Loucy (cell line): ENCODE measurements at regions not wholly inside any gene's neighbourhood (a gene's known extent, or its start where the extent isn't known, plus 50 kb on each side); places are given as distances from the start of the nearest gene placed in this dataset.

ENCODE experiments used
- EZH2phosphoT487 ChIP-seq: fragments of 200-600 bp; IDR thresholded peaks from 2 replicates; pipeline ENCODE4 v1.6.1; 2018; ENCODE audit warnings: antibody characterized with exemption, mild to moderate bottlenecking, moderate library complexity, borderline replicate concordance
- TF ChIP-seq, protein P1 (sequence below): fragments of 200-600 bp; sonication (generic); conservative IDR thresholded peaks from 2 replicates; pipeline ENCODE4 v1.5.1; 2014; ENCODE audit warnings: mild to moderate bottlenecking, antibody characterized with exemption, low read length

GRCh38 chr17:56057869-56058268, 95.4 kb upstream of the ANKFN1 start:
- TF ChIP-seq, protein P1, sequence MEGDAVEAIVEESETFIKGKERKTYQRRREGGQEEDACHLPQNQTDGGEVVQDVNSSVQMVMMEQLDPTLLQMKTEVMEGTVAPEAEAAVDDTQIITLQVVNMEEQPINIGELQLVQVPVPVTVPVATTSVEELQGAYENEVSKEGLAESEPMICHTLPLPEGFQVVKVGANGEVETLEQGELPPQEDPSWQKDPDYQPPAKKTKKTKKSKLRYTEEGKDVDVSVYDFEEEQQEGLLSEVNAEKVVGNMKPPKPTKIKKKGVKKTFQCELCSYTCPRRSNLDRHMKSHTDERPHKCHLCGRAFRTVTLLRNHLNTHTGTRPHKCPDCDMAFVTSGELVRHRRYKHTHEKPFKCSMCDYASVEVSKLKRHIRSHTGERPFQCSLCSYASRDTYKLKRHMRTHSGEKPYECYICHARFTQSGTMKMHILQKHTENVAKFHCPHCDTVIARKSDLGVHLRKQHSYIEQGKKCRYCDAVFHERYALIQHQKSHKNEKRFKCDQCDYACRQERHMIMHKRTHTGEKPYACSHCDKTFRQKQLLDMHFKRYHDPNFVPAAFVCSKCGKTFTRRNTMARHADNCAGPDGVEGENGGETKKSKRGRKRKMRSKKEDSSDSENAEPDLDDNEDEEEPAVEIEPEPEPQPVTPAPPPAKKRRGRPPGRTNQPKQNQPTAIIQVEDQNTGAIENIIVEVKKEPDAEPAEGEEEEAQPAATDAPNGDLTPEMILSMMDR: no peak
- no peak for TF ChIP-seq EZH2phosphoT487
